ENCODE measurements at regions not wholly inside any gene's neighbourhood (a gene's known extent, or its start where the extent isn't known, plus 50 kb on each side); places are given as distances from the start of the nearest gene placed in this dataset.

- TF ChIP-seq, protein P1, sequence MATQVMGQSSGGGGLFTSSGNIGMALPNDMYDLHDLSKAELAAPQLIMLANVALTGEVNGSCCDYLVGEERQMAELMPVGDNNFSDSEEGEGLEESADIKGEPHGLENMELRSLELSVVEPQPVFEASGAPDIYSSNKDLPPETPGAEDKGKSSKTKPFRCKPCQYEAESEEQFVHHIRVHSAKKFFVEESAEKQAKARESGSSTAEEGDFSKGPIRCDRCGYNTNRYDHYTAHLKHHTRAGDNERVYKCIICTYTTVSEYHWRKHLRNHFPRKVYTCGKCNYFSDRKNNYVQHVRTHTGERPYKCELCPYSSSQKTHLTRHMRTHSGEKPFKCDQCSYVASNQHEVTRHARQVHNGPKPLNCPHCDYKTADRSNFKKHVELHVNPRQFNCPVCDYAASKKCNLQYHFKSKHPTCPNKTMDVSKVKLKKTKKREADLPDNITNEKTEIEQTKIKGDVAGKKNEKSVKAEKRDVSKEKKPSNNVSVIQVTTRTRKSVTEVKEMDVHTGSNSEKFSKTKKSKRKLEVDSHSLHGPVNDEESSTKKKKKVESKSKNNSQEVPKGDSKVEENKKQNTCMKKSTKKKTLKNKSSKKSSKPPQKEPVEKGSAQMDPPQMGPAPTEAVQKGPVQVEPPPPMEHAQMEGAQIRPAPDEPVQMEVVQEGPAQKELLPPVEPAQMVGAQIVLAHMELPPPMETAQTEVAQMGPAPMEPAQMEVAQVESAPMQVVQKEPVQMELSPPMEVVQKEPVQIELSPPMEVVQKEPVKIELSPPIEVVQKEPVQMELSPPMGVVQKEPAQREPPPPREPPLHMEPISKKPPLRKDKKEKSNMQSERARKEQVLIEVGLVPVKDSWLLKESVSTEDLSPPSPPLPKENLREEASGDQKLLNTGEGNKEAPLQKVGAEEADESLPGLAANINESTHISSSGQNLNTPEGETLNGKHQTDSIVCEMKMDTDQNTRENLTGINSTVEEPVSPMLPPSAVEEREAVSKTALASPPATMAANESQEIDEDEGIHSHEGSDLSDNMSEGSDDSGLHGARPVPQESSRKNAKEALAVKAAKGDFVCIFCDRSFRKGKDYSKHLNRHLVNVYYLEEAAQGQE (IDR thresholded peaks at IDR 0.05; ENCODE audit: unreplicated experiment) = no peak
Observed at GRCh38 chr17:5976251-5976650, 93.9 kb upstream of the WSCD1 start (continued).

DNA sequence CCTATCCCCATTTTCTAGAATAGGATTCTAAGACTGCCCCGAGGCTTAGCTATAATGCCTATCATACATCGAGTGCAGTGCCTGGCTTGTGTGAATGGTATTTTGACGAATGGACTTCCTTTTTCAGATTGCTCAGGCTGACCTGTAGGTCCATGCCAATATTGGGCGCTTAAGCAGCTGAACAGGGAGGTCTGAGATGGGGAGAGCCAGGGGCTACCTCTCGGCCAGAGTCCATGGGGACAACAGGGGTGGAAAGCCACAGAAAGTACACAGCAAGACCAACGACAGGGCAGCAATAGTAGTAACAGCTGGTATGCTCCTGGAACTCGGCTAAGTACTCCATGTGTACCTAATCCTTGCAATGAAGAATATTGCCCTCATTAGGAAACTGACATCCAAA lies 91.7 kb upstream of the WSCD1 start:
- Histone ChIP-seq H3K4me1 (ENCODE audit: insufficient read depth) (no peaks in the 10 kb centered on the region), H3K36me3 (ENCODE audit: insufficient read depth) (no peaks in the 10 kb centered on the region), H3F3A (replicated peaks; ENCODE audit: low read depth) (no peaks in the 10 kb centered on the region), H3K27ac (ENCODE audit: low read depth) (no peak overlapping the region), H3K4me2 (no peak overlapping the region), H4K20me1 (replicated peaks; ENCODE audit: insufficient read depth) (no peaks in the 10 kb centered on the region), H2AFZ (no peak overlapping the region), H3K79me2 (replicated peaks; ENCODE audit: insufficient read depth) (no peaks in the 10 kb centered on the region), H3K27me3 (ENCODE audit: insufficient read depth) (no peaks in the 10 kb centered on the region), H3K4me3 (no peak overlapping the region), H3K9me2 (ENCODE audit: insufficient read depth) (peaks cover 12% of the 10 kb centered on the region; the same call in 1 of the 2 replicates)
- no peak for ATAC-seq
- Mint-ChIP-seq H3K27ac (no peak overlapping the region), H3K36me3 (ENCODE audit: low read depth) (0 out of 3 replicates have a peak, but pooled peaks cover 2% of the 10 kb centered on the region), H3K27me3 (ENCODE audit: insufficient read depth, low read depth, poor library complexity) (no peaks in the 10 kb centered on the region), H3K4me3 (no peak overlapping the region), H3K4me1 (no peaks in the 10 kb centered on the region), H3K9me3 (peaks cover 4% of the 10 kb centered on the region)
- DNase-seq (ENCODE audit: low spot score) = no peak
- TF ChIP-seq, protein P2, sequence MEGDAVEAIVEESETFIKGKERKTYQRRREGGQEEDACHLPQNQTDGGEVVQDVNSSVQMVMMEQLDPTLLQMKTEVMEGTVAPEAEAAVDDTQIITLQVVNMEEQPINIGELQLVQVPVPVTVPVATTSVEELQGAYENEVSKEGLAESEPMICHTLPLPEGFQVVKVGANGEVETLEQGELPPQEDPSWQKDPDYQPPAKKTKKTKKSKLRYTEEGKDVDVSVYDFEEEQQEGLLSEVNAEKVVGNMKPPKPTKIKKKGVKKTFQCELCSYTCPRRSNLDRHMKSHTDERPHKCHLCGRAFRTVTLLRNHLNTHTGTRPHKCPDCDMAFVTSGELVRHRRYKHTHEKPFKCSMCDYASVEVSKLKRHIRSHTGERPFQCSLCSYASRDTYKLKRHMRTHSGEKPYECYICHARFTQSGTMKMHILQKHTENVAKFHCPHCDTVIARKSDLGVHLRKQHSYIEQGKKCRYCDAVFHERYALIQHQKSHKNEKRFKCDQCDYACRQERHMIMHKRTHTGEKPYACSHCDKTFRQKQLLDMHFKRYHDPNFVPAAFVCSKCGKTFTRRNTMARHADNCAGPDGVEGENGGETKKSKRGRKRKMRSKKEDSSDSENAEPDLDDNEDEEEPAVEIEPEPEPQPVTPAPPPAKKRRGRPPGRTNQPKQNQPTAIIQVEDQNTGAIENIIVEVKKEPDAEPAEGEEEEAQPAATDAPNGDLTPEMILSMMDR (conservative IDR thresholded peaks at IDR 0.05; ENCODE audit: low read depth in 2 of 2) = no peak
- TF ChIP-seq POLR2AphosphoS5 (IDR thresholded peaks at IDR 0.05; ENCODE audit: low read depth) (no peak), ZNF331 (CRISPR knock-in tag; IDR thresholded peaks at IDR 0.05; ENCODE audit: low read depth) (no peak), ETS1 (IDR thresholded peaks at IDR 0.05) (no peak), EZH2 (IDR thresholded peaks at IDR 0.05; ENCODE audit: low read depth, unreplicated experiment) (no peak), CREB1 (CRISPR knock-in tag; IDR thresholded peaks at IDR 0.05; ENCODE audit: low read depth) (no peak), NANOG (IDR thresholded peaks at IDR 0.05; ENCODE audit: borderline replicate concordance) (no peak)
- TF ChIP-seq, protein P3, sequence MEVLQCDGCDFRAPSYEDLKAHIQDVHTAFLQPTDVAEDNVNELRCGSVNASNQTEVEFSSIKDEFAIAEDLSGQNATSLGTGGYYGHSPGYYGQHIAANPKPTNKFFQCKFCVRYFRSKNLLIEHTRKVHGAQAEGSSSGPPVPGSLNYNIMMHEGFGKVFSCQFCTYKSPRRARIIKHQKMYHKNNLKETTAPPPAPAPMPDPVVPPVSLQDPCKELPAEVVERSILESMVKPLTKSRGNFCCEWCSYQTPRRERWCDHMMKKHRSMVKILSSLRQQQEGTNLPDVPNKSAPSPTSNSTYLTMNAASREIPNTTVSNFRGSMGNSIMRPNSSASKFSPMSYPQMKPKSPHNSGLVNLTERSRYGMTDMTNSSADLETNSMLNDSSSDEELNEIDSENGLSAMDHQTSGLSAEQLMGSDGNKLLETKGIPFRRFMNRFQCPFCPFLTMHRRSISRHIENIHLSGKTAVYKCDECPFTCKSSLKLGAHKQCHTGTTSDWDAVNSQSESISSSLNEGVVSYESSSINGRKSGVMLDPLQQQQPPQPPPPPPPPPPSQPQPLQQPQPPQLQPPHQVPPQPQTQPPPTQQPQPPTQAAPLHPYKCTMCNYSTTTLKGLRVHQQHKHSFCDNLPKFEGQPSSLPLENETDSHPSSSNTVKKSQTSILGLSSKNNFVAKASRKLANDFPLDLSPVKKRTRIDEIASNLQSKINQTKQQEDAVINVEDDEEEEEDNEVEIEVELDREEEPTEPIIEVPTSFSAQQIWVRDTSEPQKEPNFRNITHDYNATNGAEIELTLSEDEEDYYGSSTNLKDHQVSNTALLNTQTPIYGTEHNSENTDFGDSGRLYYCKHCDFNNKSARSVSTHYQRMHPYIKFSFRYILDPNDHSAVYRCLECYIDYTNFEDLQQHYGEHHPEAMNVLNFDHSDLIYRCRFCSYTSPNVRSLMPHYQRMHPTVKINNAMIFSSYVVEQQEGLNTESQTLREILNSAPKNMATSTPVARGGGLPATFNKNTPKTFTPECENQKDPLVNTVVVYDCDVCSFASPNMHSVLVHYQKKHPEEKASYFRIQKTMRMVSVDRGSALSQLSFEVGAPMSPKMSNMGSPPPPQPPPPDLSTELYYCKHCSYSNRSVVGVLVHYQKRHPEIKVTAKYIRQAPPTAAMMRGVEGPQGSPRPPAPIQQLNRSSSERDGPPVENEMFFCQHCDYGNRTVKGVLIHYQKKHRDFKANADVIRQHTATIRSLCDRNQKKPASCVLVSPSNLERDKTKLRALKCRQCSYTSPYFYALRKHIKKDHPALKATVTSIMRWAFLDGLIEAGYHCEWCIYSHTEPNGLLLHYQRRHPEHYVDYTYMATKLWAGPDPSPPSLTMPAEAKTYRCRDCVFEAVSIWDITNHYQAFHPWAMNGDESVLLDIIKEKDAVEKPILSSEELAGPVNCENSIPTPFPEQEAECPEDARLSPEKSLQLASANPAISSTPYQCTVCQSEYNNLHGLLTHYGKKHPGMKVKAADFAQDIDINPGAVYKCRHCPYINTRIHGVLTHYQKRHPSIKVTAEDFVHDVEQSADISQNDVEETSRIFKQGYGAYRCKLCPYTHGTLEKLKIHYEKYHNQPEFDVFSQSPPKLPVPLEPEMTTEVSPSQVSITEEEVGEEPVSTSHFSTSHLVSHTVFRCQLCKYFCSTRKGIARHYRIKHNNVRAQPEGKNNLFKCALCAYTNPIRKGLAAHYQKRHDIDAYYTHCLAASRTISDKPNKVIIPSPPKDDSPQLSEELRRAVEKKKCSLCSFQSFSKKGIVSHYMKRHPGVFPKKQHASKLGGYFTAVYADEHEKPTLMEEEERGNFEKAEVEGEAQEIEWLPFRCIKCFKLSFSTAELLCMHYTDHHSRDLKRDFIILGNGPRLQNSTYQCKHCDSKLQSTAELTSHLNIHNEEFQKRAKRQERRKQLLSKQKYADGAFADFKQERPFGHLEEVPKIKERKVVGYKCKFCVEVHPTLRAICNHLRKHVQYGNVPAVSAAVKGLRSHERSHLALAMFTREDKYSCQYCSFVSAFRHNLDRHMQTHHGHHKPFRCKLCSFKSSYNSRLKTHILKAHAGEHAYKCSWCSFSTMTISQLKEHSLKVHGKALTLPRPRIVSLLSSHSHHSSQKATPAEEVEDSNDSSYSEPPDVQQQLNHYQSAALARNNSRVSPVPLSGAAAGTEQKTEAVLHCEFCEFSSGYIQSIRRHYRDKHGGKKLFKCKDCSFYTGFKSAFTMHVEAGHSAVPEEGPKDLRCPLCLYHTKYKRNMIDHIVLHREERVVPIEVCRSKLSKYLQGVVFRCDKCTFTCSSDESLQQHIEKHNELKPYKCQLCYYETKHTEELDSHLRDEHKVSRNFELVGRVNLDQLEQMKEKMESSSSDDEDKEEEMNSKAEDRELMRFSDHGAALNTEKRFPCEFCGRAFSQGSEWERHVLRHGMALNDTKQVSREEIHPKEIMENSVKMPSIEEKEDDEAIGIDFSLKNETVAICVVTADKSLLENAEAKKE (CRISPR knock-in tag; IDR thresholded peaks at IDR 0.05) = no peak
